Gastroesophageal sphincter (tissue), 4 donors: ENCODE measurements at regions not wholly inside any gene's neighbourhood (a gene's known extent, or its start where the extent isn't known, plus 50 kb on each side); places are given as distances from the start of the nearest gene placed in this dataset.
A peak's percentile ranks its signal among the peaks of the same experiment; 100 is the strongest.

Source experiments
- ATAC-seq: fragments of 150-250 bp; one replicate; pipeline ENCODE4 v1.9.1; 2016; ENCODE audit warnings: mild to moderate bottlenecking, moderate library complexity
- H3K27ac ChIP-seq, 4 donors: fragments of 200-600 bp; sonication (generic) in 3 of 4; 1 replicate in 3 of 4; 2 replicates in 1 of 4; pipeline ENCODE4 v1.5.1; 2016 to 2019
- H3K27me3 ChIP-seq: fragments of 200-600 bp; sonication (generic); one replicate; pipeline ENCODE4 v1.5.1; 2019
- H3K36me3 ChIP-seq, 2 donors: fragments of 200-600 bp; sonication (generic); one replicate each; pipeline ENCODE4 v1.5.1; 2019; ENCODE audit warnings: control low read depth in 1 of 2
- H3K4me1 ChIP-seq, 3 donors: fragments of 200-600 bp; sonication (generic); 1 replicate in 2 of 3; 2 replicates in 1 of 3; pipeline ENCODE4 v1.5.1; 2016 to 2019; ENCODE audit warnings: control low read depth in 2 of 3
- H3K4me3 ChIP-seq, 2 donors: fragments of 200-600 bp; sonication (generic); one replicate each; pipeline ENCODE4 v1.5.1; 2019; ENCODE audit warnings: mild to moderate bottlenecking in 1 of 2, moderate library complexity in 1 of 2
- H3K9me3 ChIP-seq, 3 donors: fragments of 200-600 bp; sonication (generic); one replicate each; pipeline ENCODE4 v1.5.1; 2017 to 2019; ENCODE audit warnings: control low read depth in 2 of 3
- EP300 ChIP-seq: sonication (generic); formaldehyde crosslinking; IDR thresholded peaks from one replicate; pipeline ENCODE4 v1.6.1; 2017; ENCODE audit warnings: antibody characterized with exemption, mild to moderate bottlenecking
- POLR2A ChIP-seq, 2 donors: fragments of 450-650 bp; IDR thresholded peaks; one replicate each; pipeline ENCODE4 v1.6.1; 2017; ENCODE audit warnings: antibody characterized with exemption in 2 of 2, mild to moderate bottlenecking in 2 of 2, moderate library complexity in 1 of 2
- POLR2AphosphoS5 ChIP-seq: sonication (generic); formaldehyde crosslinking; IDR thresholded peaks from one replicate; pipeline ENCODE4 v1.6.1; 2017; ENCODE audit warnings: antibody characterized with exemption
- WGBS, 2 donors: methylation state at CpG; one replicate each; pipeline ENCODE4 v1.1.5; 2018; ENCODE audit warnings: low coverage in 1 of 2; 5-methylcytosine and 5-hydroxymethylcytosine counted together
- TF ChIP-seq, protein P1 (sequence below), 4 experiments: fragments of 200-600 bp in 2 of 4; fragments of 450-650 bp in 2 of 4; sonication (generic) in 1 of 4; IDR thresholded peaks; one replicate each; pipeline ENCODE4 v1.5.1; 2017 to 2019; ENCODE audit warnings: antibody characterized with exemption in 4 of 4, mild to moderate bottlenecking in 2 of 4, moderate library complexity in 2 of 4

DNA sequence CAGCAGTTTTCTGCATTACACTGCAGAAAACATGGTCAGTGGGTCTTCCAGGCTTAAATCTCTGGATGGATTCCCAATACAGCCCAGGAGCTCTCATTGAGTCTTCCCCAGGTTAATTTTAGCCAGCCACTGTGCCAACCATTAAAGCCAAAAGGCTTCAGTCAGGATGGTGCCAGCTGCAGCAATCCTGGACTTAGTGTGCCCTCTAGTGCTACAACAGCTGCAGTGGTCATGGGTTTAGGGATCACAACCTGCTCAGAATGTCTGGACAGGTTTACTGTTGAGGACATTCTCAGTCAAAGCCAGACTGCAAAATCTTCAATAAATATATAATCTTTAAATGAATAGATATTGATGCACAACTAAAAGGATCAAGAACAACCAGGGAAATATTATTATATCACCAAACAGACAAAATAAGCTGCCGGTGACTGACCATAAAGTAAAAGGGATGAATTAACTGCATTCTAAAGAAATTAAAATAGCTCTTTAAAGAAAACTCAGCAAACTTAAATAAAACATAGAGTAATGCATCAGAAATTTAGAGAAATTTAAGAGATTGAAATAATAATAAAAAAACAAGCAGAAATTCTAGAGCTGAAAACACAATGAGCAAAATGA, 639.9 kb downstream of the SPOCK3 start:
- Histone ChIP-seq H3K9me3 (no peaks in the 10 kb centered on the region), H3K4me3 (no peak overlapping the region), H3K27me3 (no peaks in the 10 kb centered on the region), H3K36me3 (no peaks in the 10 kb centered on the region), H3K4me1 (no peaks in the 10 kb centered on the region), H3K27ac (no peak overlapping the region)
- 88% methylated on average over 1 of the region's 1 CpG; no CpG with 5 or more reads in 1 of the 2 donors for WGBS, 2 donors
- ATAC-seq: no peak
- TF ChIP-seq POLR2AphosphoS5 (no peak), EP300 (no peak), POLR2A (IDR thresholded peaks at IDR 0.05) (no peak)
- TF ChIP-seq, protein P1, sequence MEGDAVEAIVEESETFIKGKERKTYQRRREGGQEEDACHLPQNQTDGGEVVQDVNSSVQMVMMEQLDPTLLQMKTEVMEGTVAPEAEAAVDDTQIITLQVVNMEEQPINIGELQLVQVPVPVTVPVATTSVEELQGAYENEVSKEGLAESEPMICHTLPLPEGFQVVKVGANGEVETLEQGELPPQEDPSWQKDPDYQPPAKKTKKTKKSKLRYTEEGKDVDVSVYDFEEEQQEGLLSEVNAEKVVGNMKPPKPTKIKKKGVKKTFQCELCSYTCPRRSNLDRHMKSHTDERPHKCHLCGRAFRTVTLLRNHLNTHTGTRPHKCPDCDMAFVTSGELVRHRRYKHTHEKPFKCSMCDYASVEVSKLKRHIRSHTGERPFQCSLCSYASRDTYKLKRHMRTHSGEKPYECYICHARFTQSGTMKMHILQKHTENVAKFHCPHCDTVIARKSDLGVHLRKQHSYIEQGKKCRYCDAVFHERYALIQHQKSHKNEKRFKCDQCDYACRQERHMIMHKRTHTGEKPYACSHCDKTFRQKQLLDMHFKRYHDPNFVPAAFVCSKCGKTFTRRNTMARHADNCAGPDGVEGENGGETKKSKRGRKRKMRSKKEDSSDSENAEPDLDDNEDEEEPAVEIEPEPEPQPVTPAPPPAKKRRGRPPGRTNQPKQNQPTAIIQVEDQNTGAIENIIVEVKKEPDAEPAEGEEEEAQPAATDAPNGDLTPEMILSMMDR (IDR thresholded peaks at IDR 0.05): peak in 1 of 4 experiments; percentile 39

DNA sequence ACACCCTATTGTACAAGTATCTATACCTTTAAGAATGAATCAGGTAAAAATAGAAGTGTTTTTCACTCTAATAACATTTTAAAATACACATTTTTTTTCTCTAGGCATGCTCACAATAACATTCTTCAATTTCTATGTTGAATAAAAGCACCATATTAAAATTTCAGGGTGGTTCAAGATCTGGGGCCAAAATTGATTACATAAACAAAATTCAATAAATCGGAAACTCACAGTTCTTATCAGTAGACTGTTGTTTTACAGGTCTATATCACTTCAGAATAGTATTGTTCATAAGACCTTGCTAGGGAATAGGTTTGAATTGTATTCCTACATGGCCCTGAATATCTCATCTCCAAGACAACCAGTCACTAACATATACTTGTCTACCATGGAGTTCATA, 634.0 kb downstream of the SPOCK3 start:
- Histone ChIP-seq H3K27ac (no peak overlapping the region), H3K27me3 (no peaks in the 10 kb centered on the region), H3K4me1 (no peaks in the 10 kb centered on the region), H3K9me3 (no peaks in the 10 kb centered on the region), H3K4me3 (no peak overlapping the region), H3K36me3 (no peaks in the 10 kb centered on the region)
- ATAC-seq: no peak
- 89 to 91% methylated on average over 1 of the region's 1 CpG for WGBS, 2 donors
- TF ChIP-seq, protein P1 (IDR thresholded peaks at IDR 0.05): no peak
- TF ChIP-seq POLR2AphosphoS5 (no peak), EP300 (no peak), POLR2A (IDR thresholded peaks at IDR 0.05) (no peak)

DNA sequence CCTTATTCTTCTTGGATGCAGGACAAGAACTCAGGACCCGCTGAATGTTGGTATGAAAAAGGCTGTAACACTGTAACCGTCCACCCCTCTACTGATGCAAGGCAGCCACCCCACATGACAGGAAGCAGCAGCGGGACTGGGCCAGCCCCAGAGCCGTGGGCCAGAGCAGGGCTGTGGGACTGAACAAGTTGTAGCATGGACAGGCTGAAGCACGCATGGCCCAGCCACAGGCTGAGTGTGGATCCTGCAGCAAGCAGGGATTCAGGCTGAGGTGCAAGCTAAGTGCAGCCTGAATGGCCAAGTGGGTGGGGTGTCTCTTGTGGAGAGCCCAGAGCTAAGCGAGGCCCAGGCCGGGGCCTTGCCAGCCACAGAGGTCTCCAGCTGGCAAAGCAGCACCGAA, 632.2 kb downstream of the SPOCK3 start:
- Histone ChIP-seq H3K36me3 (no peaks in the 10 kb centered on the region), H3K9me3 (no peaks in the 10 kb centered on the region), H3K4me1 (no peaks in the 10 kb centered on the region), H3K27ac (no peak overlapping the region), H3K4me3 (no peak overlapping the region), H3K27me3 (no peaks in the 10 kb centered on the region)
- TF ChIP-seq, protein P1 (IDR thresholded peaks at IDR 0.05): no peak
- TF ChIP-seq POLR2A (IDR thresholded peaks at IDR 0.05) (no peak), POLR2AphosphoS5 (no peak), EP300 (no peak)
- 80% methylated on average over 1 of the region's 8 CpGs; no CpG with 5 or more reads in 1 of the 2 donors for WGBS, 2 donors
- no peak for ATAC-seq

DNA sequence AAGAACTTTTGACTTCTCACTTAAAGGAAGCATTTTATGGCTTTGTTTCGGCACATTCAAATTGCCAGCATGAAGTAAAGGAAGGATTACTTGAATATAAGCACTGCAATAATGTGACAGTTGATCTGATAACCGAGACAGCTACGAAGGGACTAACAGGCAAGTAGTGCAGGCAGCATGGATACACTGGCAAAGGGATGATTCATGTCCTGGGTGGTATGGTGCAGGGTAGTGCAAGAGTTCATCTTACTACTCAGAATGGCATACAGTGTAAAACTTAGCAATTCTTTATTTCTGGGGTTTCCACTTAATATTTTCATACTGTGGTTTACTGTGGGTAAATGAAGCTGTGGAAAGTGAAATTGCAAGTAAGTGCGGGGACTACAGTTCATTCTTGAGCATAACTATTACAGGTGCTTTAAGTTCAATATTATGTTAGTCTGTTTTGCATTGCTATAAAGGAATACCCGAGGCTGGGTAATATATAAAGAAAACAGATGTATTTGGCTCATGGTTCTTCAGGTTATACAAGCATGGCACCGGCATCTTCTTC, 611.8 kb downstream of the SPOCK3 start:
- Histone ChIP-seq H3K27me3 (no peaks in the 10 kb centered on the region), H3K36me3 (no peaks in the 10 kb centered on the region), H3K4me1 (no peaks in the 10 kb centered on the region), H3K27ac (no peak overlapping the region), H3K9me3 (no peaks in the 10 kb centered on the region), H3K4me3 (no peak overlapping the region)
- ATAC-seq: no peak
- WGBS, 2 donors: 58 to 63% methylated on average over 4 to 6 of the region's 6 CpGs
- TF ChIP-seq POLR2A (IDR thresholded peaks at IDR 0.05) (no peak), EP300 (no peak), POLR2AphosphoS5 (no peak)
- TF ChIP-seq, protein P1 (IDR thresholded peaks at IDR 0.05): no peak

DNA sequence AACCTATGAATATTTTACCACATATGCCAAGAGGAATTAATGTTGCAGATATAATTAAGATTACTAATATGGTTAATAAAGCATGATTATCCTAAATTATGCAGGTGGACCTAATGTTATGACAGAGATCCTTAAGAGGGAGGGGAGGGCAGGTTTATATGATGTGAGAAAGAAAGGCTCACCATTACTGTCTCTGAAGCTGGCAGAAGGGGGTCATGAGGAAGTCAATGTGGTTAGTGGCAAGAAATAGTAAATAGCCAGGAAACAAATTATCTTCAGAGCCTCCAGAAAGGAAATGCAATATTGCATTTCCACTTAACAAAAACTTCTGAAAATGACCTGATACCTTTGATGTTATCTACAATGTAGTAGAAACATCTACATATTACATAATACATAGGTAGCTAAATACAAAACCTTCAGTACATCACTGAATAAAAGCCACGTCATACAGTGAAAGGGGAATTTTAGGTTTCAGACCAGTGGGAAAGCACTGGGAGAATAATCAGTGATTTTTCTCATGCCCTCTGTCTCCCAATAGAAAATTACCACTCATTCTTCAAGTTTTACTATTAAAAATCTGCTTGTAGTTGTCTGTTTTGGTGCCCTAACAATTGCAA, 609.2 kb downstream of the SPOCK3 start:
- Histone ChIP-seq H3K4me3 (no peak overlapping the region), H3K9me3 (no peaks in the 10 kb centered on the region), H3K27ac (no peak overlapping the region), H3K4me1 (no peaks in the 10 kb centered on the region), H3K36me3 (no peaks in the 10 kb centered on the region), H3K27me3 (no peaks in the 10 kb centered on the region)
- no peak for TF ChIP-seq POLR2A (IDR thresholded peaks at IDR 0.05)
- TF ChIP-seq POLR2AphosphoS5: no peak
- TF ChIP-seq, protein P1 (IDR thresholded peaks at IDR 0.05): no peak
- TF ChIP-seq EP300: no peak
- no peak for ATAC-seq
- WGBS, 2 donors: 45 to 56% methylated on average over 1 of the region's 1 CpG
